Neural cell (in vitro differentiated cells): ENCODE measurements at regions not wholly inside any gene's neighbourhood (a gene's known extent, or its start where the extent isn't known, plus 50 kb on each side); places are given as distances from the start of the nearest gene placed in this dataset.

Source experiments
- CTCF ChIP-seq: fragments of 450-650 bp; IDR thresholded peaks from 2 replicates; pipeline ENCODE4 v1.5.1; 2014; ENCODE audit warnings: antibody characterized with exemption, mild to moderate bottlenecking, moderate library complexity; ENCODE audit not compliant: poor library complexity, severe bottlenecking
- EP300 ChIP-seq: fragments of 450-650 bp; conservative IDR thresholded peaks from 2 replicates; pipeline ENCODE4 v1.6.1; 2014; ENCODE audit warnings: antibody characterized with exemption, mild to moderate bottlenecking, moderate library complexity; ENCODE audit not compliant: poor library complexity, severe bottlenecking
- EZH2 ChIP-seq: fragments of 200-600, 300-800 bp; shearing (Covaris generic), sonication (generic); IDR thresholded peaks from 2 replicates; pipeline ENCODE4 v1.6.1; 2014; ENCODE audit warnings: antibody characterized with exemption, low read length, borderline replicate concordance, mild to moderate bottlenecking; ENCODE audit not compliant: insufficient read depth, poor library complexity, severe bottlenecking
- MXI1 ChIP-seq: fragments of 450-650 bp; conservative IDR thresholded peaks from 2 replicates; pipeline ENCODE4 v1.6.1; 2014; ENCODE audit warnings: antibody characterized with exemption, mild to moderate bottlenecking; ENCODE audit not compliant: poor library complexity, severe bottlenecking
- POLR2AphosphoS5 ChIP-seq: IDR thresholded peaks from 2 replicates; pipeline ENCODE4 v1.6.1; 2012
- RAD21 ChIP-seq: fragments of 450-650 bp; conservative IDR thresholded peaks from 2 replicates; pipeline ENCODE4 v1.6.1; 2014; ENCODE audit warnings: antibody characterized with exemption, mild to moderate bottlenecking, moderate library complexity
- TAF1 ChIP-seq: IDR thresholded peaks from 2 replicates; pipeline ENCODE4 v1.6.1; 2012; ENCODE audit warnings: low read depth
- TF ChIP-seq, protein P1 (sequence below): IDR thresholded peaks from 2 replicates; pipeline ENCODE4 v1.6.1; 2012; ENCODE audit warnings: borderline replicate concordance

DNA sequence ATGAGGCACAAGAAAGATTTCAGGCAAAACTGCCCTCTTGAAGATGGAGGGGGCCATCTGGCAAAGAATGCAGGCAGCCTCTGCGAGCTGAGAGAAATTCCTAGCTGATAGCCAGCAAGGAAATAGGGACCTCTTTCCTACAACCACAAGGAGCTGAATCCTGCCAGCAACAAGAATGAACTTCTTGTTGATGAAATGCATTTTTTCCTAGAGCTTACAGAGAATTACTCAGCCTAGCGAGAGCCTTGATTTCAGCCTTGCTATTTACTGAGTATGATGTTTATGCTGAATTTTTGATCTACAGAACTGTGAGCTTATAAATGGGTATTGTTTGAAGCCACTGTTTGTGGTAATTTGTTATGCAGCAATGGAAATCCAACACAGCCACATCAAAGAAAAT lies 148.5 kb upstream of the NAALADL2 start:
- TF ChIP-seq CTCF: no peak
- TF ChIP-seq TAF1: no peak
- no peak for TF ChIP-seq POLR2AphosphoS5
- TF ChIP-seq, protein P1, sequence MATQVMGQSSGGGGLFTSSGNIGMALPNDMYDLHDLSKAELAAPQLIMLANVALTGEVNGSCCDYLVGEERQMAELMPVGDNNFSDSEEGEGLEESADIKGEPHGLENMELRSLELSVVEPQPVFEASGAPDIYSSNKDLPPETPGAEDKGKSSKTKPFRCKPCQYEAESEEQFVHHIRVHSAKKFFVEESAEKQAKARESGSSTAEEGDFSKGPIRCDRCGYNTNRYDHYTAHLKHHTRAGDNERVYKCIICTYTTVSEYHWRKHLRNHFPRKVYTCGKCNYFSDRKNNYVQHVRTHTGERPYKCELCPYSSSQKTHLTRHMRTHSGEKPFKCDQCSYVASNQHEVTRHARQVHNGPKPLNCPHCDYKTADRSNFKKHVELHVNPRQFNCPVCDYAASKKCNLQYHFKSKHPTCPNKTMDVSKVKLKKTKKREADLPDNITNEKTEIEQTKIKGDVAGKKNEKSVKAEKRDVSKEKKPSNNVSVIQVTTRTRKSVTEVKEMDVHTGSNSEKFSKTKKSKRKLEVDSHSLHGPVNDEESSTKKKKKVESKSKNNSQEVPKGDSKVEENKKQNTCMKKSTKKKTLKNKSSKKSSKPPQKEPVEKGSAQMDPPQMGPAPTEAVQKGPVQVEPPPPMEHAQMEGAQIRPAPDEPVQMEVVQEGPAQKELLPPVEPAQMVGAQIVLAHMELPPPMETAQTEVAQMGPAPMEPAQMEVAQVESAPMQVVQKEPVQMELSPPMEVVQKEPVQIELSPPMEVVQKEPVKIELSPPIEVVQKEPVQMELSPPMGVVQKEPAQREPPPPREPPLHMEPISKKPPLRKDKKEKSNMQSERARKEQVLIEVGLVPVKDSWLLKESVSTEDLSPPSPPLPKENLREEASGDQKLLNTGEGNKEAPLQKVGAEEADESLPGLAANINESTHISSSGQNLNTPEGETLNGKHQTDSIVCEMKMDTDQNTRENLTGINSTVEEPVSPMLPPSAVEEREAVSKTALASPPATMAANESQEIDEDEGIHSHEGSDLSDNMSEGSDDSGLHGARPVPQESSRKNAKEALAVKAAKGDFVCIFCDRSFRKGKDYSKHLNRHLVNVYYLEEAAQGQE: no peak
- no peak for TF ChIP-seq EP300
- TF ChIP-seq EZH2: no peak
- TF ChIP-seq RAD21: no peak
- TF ChIP-seq MXI1: no peak
